ENCODE measurements at regions not wholly inside any gene's neighbourhood (a gene's known extent, or its start where the extent isn't known, plus 50 kb on each side); places are given as distances from the start of the nearest gene placed in this dataset.

DNA sequence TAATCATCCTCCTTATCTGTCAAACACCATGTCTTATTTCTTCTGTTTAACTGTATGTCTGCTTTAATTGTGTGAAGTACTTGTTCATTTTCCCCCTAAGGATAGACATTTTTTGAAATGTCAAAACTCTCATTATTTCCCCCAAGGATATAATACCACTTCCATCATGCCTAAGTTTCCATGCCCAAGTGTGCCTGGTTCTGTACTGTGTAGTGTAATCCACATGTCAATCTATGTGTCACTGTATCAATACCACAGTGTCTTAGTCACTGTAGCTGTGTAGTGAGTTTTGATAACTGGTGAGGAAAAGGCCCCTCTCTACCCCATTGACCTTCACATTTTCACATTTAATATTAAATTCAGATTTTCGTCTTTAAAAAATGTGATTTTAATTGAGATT, 1265.5 kb downstream of the PCDH9 start:
- H3K4me1 ChIP-seq (ENCODE audit: control insufficient read depth, insufficient read depth, low read length): no peaks in the 10 kb centered on the region
- no CpG with 5 or more reads among the region's 1 CpG for WGBS, 2 experiments (ENCODE audit: extremely low coverage in 2 of 2, insufficient read length in 1 of 2)

More for the DNA sequence above, 1265.5 kb downstream of the PCDH9 start:
- ChIA-PET POLR2A (ENCODE audit: unreplicated experiment) (no interaction called here), CTCF (no interaction called here)
- Histone ChIP-seq H3K4me2 (ENCODE audit: low read depth, low read length) (no peak overlapping the region), H4K20me1 (ENCODE audit: insufficient read depth, low read length) (no peaks in the 10 kb centered on the region), H2AFZ (replicated peaks; ENCODE audit: low read length, poor library complexity) (no peak overlapping the region), H2BK15ac (ENCODE audit: low read depth, low read length) (no peak overlapping the region), H3K79me1 (ENCODE audit: low read depth in 1 of 2, low read length in 2 of 2) (no peaks in the 10 kb centered on the region), H3K23ac (ENCODE audit: low read depth, low read length) (no peak overlapping the region), H3K27me3 (ENCODE audit: control insufficient read depth, insufficient read depth, low read length) (no peaks in the 10 kb centered on the region), H3K9ac (ENCODE audit: low read depth, low read length) (no peak overlapping the region), H3K56ac (ENCODE audit: extremely low read depth, insufficient read depth, low read length) (no peak overlapping the region), H2BK5ac (ENCODE audit: low read depth, low read length, poor library complexity, severe bottlenecking) (no peak overlapping the region), H3K4ac (ENCODE audit: low read depth, low read length) (no peak overlapping the region), H3K36me3 (ENCODE audit: control insufficient read depth, insufficient read depth, low read length) (no peaks in the 10 kb centered on the region), H3K14ac (replicated peaks; ENCODE audit: low read depth, low read length) (no peak overlapping the region), H4K91ac (ENCODE audit: insufficient read depth, low read depth, low read length) (no peak overlapping the region), H3K9me1 (ENCODE audit: insufficient read depth, low read length) (no peaks in the 10 kb centered on the region), H3K9me3 (ENCODE audit: control insufficient read depth, insufficient read depth, low read length) (no peaks in the 10 kb centered on the region), H3K4me3 (ENCODE audit: insufficient read depth, low read depth, low read length) (no peak overlapping the region), H2BK120ac (ENCODE audit: low read depth, low read length) (no peak overlapping the region), H3K18ac (ENCODE audit: low read depth, low read length) (no peak overlapping the region), H4K5ac (ENCODE audit: low read depth, low read length) (no peak overlapping the region), H2AK5ac (ENCODE audit: low read depth, low read length) (no peak overlapping the region), H3K27ac (ENCODE audit: insufficient read depth, low read length) (no peak overlapping the region), H4K8ac (ENCODE audit: low read depth in 2 of 2, low read length in 2 of 2) (no peak overlapping the region), H2BK20ac (ENCODE audit: low read depth, low read length) (no peak overlapping the region), H2AK9ac (replicated peaks; ENCODE audit: low read depth, low read length, poor library complexity) (no peak overlapping the region)
- DNase-seq: no peak
- dilution Hi-C loops (cut with HindIII; ENCODE audit: low sequenced_read_pairs, unreplicated experiment) (no loop called here), in situ Hi-C loops (cut with MboI; ENCODE audit: low sequenced_read_pairs) (no loop called here), intact Hi-C loops (cut with micrococcal nuclease) (no loop called here)
- TF ChIP-seq BHLHE40 (IDR thresholded peaks at IDR 0.05; ENCODE audit: low read depth, low read length) (no peak), MAZ (IDR thresholded peaks at IDR 0.05; ENCODE audit: borderline replicate concordance, low read depth, low read length) (no peak), CHD1 (IDR thresholded peaks at IDR 0.05; ENCODE audit: low read depth, low read length) (no peak), MXI1 (IDR thresholded peaks at IDR 0.05; ENCODE audit: borderline replicate concordance, low read depth, low read length) (no peak), FOS (IDR thresholded peaks at IDR 0.05; ENCODE audit: low read depth, low read length) (no peak), CEBPB (IDR thresholded peaks at IDR 0.05; ENCODE audit: low read depth, low read length) (no peak), SMC3 (IDR thresholded peaks at IDR 0.05; ENCODE audit: low read depth, low read length) (no peak), RCOR1 (IDR thresholded peaks at IDR 0.05; ENCODE audit: insufficient replicate concordance, low read length) (no peak)
- TF ChIP-seq, protein P1, sequence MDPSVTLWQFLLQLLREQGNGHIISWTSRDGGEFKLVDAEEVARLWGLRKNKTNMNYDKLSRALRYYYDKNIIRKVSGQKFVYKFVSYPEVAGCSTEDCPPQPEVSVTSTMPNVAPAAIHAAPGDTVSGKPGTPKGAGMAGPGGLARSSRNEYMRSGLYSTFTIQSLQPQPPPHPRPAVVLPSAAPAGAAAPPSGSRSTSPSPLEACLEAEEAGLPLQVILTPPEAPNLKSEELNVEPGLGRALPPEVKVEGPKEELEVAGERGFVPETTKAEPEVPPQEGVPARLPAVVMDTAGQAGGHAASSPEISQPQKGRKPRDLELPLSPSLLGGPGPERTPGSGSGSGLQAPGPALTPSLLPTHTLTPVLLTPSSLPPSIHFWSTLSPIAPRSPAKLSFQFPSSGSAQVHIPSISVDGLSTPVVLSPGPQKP (IDR thresholded peaks at IDR 0.05; ENCODE audit: borderline replicate concordance, low read depth, low read length): no peak
- TF ChIP-seq, protein P2, sequence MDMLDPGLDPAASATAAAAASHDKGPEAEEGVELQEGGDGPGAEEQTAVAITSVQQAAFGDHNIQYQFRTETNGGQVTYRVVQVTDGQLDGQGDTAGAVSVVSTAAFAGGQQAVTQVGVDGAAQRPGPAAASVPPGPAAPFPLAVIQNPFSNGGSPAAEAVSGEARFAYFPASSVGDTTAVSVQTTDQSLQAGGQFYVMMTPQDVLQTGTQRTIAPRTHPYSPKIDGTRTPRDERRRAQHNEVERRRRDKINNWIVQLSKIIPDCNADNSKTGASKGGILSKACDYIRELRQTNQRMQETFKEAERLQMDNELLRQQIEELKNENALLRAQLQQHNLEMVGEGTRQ (IDR thresholded peaks at IDR 0.05; ENCODE audit: low read depth, low read length): no peak
- TF ChIP-seq, protein P3, sequence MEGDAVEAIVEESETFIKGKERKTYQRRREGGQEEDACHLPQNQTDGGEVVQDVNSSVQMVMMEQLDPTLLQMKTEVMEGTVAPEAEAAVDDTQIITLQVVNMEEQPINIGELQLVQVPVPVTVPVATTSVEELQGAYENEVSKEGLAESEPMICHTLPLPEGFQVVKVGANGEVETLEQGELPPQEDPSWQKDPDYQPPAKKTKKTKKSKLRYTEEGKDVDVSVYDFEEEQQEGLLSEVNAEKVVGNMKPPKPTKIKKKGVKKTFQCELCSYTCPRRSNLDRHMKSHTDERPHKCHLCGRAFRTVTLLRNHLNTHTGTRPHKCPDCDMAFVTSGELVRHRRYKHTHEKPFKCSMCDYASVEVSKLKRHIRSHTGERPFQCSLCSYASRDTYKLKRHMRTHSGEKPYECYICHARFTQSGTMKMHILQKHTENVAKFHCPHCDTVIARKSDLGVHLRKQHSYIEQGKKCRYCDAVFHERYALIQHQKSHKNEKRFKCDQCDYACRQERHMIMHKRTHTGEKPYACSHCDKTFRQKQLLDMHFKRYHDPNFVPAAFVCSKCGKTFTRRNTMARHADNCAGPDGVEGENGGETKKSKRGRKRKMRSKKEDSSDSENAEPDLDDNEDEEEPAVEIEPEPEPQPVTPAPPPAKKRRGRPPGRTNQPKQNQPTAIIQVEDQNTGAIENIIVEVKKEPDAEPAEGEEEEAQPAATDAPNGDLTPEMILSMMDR (conservative IDR thresholded peaks at IDR 0.05; ENCODE audit: low read depth, low read length): no peak
- no peak for ATAC-seq (ENCODE audit: low read depth)
- BruUV-seq (replicated peaks): no TSS peak
